ENCODE measurements at regions not wholly inside any gene's neighbourhood (a gene's known extent, or its start where the extent isn't known, plus 50 kb on each side); places are given as distances from the start of the nearest gene placed in this dataset.

- TF ChIP-seq CTCF (IDR thresholded peaks at IDR 0.05) (no peak), EP300 (IDR thresholded peaks at IDR 0.05) (no peak), POLR2A (IDR thresholded peaks at IDR 0.05) (no peak)
Observed at GRCh38 chr7:33694006-33694405, 211.3 kb upstream of the BMPER start.
